ENCODE measurements at regions not wholly inside any gene's neighbourhood (a gene's known extent, or its start where the extent isn't known, plus 50 kb on each side); places are given as distances from the start of the nearest gene placed in this dataset.
"Not testable (repeated sequence)": the region's sequence is repeated elsewhere in the genome, so short reads cannot be mapped to it uniquely, and the experiment has no call there.

- not testable (repeated sequence) for TF ChIP-seq EZH2 (IDR thresholded peaks at IDR 0.05; ENCODE audit: borderline replicate concordance, insufficient read depth, low read depth, low read length, poor library complexity, severe bottlenecking); CTCF (IDR thresholded peaks at IDR 0.05)
Observed at GRCh38 chr1:57558066-57558465, 134.2 kb upstream of the DAB1 start.
